SK-N-MC (cell line): ENCODE measurements at regions not wholly inside any gene's neighbourhood (a gene's known extent, or its start where the extent isn't known, plus 50 kb on each side); places are given as distances from the start of the nearest gene placed in this dataset.
"Not testable (repeated sequence)": the region's sequence is repeated elsewhere in the genome, so short reads cannot be mapped to it uniquely, and the experiment has no call there.

Experiments used
- DNase-seq: peaks from one replicate; pipeline ENCODE4 v3.0.0-alpha.2; 2011; ENCODE audit warnings: low read depth, low spot score
- H3K27ac ChIP-seq: fragments of 200-600 bp; sonication (generic); 2 replicates; pipeline ENCODE4 v1.5.1; 2016; ENCODE audit warnings: mixed run types
- H3K36me3 ChIP-seq: fragments of 200-600 bp; sonication (generic); 2 replicates; pipeline ENCODE4 v1.6.1; 2017; ENCODE audit warnings: antibody characterized with exemption, low read length, mixed read lengths; ENCODE audit not compliant: insufficient read depth
- H3K4me3 ChIP-seq: fragments of 200-600 bp; sonication (generic); 2 replicates; pipeline ENCODE4 v1.5.1; 2016
- H3K9ac ChIP-seq: fragments of 200-600 bp; sonication (generic); 2 replicates; pipeline ENCODE4 v1.8.0; 2017; ENCODE audit warnings: mixed run types, mixed read lengths; ENCODE audit not compliant: insufficient read length
- H3K9me3 ChIP-seq: fragments of 200-600 bp; sonication (generic); 2 replicates; pipeline ENCODE4 v1.6.1; 2017; ENCODE audit warnings: low read depth, mild to moderate bottlenecking, antibody characterized with exemption, low read length, moderate library complexity, mixed read lengths
- EZH2 ChIP-seq: fragments of 200-600 bp; sonication (generic); IDR thresholded peaks from one replicate; pipeline ENCODE4 v1.6.1; 2017; ENCODE audit warnings: antibody characterized with exemption
- FOXP2 ChIP-seq: optimal IDR thresholded peaks from 2 replicates; pipeline ENCODE3; 2011; ENCODE audit warnings: mild to moderate bottlenecking, moderate library complexity; ENCODE audit not compliant: insufficient read depth; ENCODE audit errors: extremely low read length, control extremely low read depth
- POLR2AphosphoS5 ChIP-seq: IDR thresholded peaks from 2 replicates; pipeline ENCODE4 v1.6.1; 2012; ENCODE audit warnings: mild to moderate bottlenecking, low read depth, low read length, borderline replicate concordance

DNA sequence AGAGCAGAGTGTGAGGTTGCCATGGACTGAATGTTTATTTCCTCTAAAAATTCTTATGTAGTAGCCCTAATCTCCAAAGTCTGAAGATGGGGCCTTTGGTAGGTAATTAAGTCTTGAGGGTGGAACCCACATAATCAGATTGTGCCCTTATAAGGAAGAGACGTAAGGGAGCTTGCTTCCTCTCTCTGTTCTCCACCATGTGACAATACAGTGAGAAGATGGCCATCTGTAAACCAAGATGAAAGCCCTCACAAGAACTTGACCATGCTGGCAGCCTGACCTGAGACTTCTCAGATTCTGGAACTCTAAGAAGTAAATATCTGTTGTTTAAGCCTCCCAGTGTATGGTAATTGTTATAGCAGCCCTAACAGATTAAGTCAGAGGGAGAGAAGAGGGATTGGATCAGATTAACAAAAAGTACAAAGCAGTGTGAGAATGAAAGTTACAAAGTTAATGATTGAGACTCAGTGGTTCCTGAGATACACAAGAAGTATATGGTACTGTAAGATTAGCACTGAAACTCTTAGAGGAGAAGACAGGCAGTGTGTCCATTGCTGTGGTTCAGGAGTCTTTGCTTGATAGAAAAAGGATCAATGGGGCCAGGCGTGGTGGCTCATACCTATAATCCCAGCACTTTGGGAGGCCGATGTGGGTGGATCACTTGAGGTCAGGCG is 82.5 kb upstream of the GC start:
- Histone ChIP-seq H3K27ac (no peak overlapping the region), H3K36me3 (peaks cover 9% of the 10 kb centered on the region), H3K9ac (no peak overlapping the region), H3K4me3 (no peak overlapping the region), H3K9me3 (peaks cover 4% of the 10 kb centered on the region; the same call in 1 of the 2 replicates)
- no peak for DNase-seq
- TF ChIP-seq FOXP2 (no peak), EZH2 (no peak), POLR2AphosphoS5 (no peak)

DNA sequence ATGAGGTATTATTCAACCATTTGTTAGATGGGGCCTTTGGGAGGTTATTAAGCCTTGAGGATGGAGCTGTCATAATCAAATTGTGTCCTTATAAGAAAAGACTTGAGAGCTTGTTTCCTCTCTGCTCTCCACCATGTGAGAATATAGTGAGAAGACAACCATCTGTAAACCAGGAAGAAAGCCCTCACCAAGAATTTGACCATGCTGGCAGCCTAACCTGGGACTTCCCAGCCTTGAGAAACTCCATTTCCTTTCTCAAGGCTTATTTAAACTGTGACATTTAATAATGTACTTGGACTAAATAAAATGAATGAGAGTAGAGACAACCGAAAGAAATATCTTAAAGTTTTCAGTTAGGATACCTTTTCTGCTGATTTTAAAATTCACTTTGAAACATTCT is 83.7 kb upstream of the GC start:
- H3K36me3 ChIP-seq = peaks cover 9% of the 10 kb centered on the region
- no peak overlapping the region for H3K9ac ChIP-seq
- peak overlapping the region; percentile 25; the same call in 1 of the 2 replicates for H3K27ac ChIP-seq
- TF ChIP-seq FOXP2 (no peak), EZH2 (no peak), POLR2AphosphoS5 (no peak)
- H3K9me3 ChIP-seq = no peaks in the 10 kb centered on the region; the same call in 1 of the 2 replicates
- no peak overlapping the region for H3K4me3 ChIP-seq
- DNase-seq = no peak

DNA sequence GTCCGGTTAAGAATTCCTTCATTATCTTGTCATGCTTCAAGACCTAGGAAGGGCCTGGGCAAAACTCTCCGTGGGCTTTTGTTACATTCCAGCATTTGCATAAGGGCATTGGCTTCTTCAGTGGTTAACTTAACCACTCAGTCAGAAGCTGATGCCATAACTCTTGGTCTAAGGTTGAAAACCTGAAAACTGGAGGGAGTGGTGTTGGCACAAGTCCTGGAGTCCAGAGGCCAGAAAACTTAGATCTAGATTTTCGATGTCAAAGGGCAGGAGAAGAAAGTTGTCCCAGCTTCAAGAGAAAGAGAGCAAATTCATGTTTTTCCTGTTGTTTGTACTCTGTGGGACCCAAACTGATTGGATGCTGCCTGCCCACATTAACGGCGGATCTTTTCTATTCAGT is 86.6 kb upstream of the GC start:
- H3K36me3 ChIP-seq = peaks cover 9% of the 10 kb centered on the region
- no peak for TF ChIP-seq FOXP2
- TF ChIP-seq POLR2AphosphoS5 = no peak
- TF ChIP-seq EZH2 = no peak
- no peak for DNase-seq

DNA sequence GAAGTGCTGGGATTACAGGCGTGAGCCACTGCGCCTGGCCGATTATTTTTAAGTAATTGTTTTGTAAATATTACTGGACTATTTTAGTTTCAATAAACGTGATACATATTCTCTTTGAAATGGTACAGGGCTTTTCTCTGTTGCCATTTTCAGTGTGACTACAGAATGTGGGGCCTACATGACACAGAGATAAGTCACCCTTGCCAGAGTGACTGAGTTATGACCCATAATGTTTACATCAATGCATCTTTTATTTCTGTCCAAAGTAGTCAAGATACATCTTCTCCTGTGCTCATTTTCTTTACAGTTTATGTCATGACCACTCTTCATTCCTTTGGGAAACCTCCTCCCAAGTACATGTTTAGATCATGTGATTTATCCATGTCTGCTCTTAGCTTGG is 88.3 kb upstream of the GC start:
- H3K27ac ChIP-seq = peak overlapping the region; percentile 100
- no peak overlapping the region for H3K4me3 ChIP-seq
- H3K9me3 ChIP-seq = no peaks in the 10 kb centered on the region; the same call in 1 of the 2 replicates
- no peak for TF ChIP-seq FOXP2
- TF ChIP-seq EZH2 = no peak
- peaks cover 9% of the 10 kb centered on the region for H3K36me3 ChIP-seq
- H3K9ac ChIP-seq = no peak overlapping the region
- no peak for DNase-seq

More for the DNA sequence above, 86.6 kb upstream of the GC start:
- no peak overlapping the region for H3K27ac ChIP-seq
- no peak overlapping the region for H3K4me3 ChIP-seq
- no peak overlapping the region for H3K9ac ChIP-seq
- H3K9me3 ChIP-seq = no peaks in the 10 kb centered on the region; the same call in 1 of the 2 replicates

DNA sequence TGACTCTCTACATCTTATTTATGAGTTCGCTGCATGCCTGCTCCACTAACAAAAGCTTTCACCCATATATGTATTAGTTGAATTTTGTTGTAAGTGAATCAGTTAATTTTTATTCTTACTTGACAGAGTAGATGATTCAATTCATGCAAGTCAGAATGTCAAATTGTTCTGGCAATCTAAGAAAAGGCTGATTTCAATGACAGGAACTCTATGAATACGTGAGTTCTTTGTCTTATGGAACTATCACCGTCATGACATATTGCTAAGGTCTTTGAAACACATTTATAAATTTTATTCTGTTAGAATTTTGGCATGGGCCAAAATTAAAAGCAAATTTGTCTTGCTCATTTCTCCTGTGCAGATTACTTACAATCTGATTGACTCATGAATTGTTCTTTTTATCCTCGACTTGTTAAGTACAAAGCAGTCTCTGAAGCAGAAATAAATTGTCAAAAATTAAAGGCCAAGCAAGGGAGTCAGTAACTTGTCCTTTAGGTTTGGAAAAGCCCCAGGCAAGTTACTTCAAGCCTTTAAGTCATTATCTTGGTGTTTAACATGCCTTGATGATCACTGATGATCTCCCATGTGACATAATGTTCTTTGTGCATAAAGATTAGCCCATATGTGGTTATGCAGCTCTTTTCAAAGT is 89.0 kb upstream of the GC start:
- H3K9ac ChIP-seq = no peak overlapping the region
- no peak for DNase-seq
- no peak for TF ChIP-seq FOXP2
- TF ChIP-seq POLR2AphosphoS5 = 0 out of 2 replicates have a peak, but pooled peaks have one; percentile 25
- no peak for TF ChIP-seq EZH2

DNA sequence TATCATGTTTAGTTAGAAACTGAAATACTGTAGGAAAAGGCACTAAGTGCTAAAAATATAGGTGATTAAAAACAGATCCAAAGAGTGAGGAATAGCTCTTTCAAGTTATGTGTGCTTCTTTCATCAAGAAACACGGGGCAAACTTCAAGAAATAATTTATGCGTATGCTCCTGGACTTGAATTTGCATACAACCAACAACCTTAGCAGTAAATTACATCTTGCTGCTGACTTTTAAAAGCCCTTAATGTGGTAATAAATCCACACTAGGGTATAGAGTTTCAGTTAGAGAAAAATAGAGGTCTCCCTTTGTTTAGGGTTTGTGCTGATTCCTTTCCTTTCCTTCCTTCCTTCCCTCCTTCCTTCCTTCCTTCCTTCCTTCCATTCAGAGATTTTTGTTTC is 94.5 kb upstream of the GC start:
- Histone ChIP-seq H3K4me3 (peak overlapping the region; percentile 48; the same call in 1 of the 2 replicates), H3K9ac (peak overlapping the region; percentile 69), H3K9me3 (no peaks in the 10 kb centered on the region), H3K36me3 (peaks cover 3% of the 10 kb centered on the region; the same call in 1 of the 2 replicates), H3K27ac (peak overlapping the region; percentile 100)
- TF ChIP-seq POLR2AphosphoS5 = peak; percentile 84; the same call in 1 of the 2 replicates
- TF ChIP-seq FOXP2 = no peak
- TF ChIP-seq EZH2 = no peak
- peak; percentile 97 for DNase-seq

More for the DNA sequence above, 89.0 kb upstream of the GC start:
- peak overlapping the region; percentile 3; the same call in 1 of the 2 replicates for H3K4me3 ChIP-seq
- H3K36me3 ChIP-seq = peaks cover 9% of the 10 kb centered on the region
- H3K27ac ChIP-seq = peak overlapping the region; percentile 100
- no peaks in the 10 kb centered on the region; the same call in 1 of the 2 replicates for H3K9me3 ChIP-seq

DNA sequence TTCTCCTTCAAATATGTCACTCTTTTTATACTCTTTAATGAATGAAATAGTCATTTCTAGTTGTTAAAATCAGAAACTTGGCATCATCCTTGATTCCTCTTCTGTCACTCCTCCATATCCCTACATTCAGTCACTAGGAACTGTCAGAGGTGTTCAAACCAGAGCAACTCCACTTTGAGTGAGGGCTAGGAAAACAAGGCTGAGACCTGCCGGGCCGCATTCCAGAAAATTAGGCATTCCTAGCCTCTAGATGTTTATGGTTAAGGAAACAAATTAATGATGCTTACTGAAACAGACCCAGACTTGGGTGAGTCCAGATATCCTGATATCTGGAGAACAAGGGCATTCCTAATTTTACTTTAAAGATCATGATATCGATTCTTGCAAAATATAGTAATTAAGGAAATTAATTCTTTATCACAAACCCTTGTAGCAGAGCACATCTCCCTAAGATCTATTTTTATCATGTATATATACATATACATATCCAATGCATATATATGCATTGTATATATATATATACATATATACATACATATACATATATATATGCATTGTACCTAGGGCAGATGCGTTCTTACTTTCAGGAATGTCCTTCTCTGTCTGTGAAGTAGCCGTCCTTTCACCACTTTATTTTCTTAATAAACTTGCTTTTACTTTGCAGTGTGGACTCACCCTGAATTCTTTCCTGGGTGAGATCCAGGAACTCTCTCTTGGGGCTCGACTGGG is 98.4 kb upstream of the GC start:
- H3K4me3 ChIP-seq = no peak overlapping the region
- H3K9me3 ChIP-seq = peaks cover 10% of the 10 kb centered on the region; the same call in 1 of the 2 replicates
- H3K9ac ChIP-seq = no peak overlapping the region
- DNase-seq = no peak
- H3K36me3 ChIP-seq = peaks cover 8% of the 10 kb centered on the region; the same call in 1 of the 2 replicates
- TF ChIP-seq EZH2 (no peak), POLR2AphosphoS5 (no peak), FOXP2 (no peak)
- H3K27ac ChIP-seq = peak overlapping the region; percentile 22; the same call in 1 of the 2 replicates

DNA sequence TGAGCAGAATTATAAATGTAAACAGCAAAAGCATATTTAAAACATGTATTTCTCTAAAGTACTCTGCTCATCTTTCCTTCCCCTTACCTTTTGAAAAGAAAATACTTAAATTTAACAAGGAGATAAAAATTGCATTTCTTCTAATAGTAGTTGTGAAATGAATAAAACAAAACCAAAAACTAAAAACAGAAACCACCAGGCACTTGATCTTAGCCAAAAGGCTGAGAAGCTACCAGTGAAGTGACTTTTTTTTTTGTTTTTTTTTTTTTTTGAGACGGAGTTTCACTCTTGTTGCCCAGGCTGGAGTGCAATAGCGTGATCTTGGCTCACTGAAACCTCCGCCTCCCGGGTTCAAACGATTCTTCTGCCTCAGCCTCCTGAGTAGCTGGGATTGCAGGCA is 116.5 kb upstream of the GC start:
- not testable (repeated sequence) for H3K36me3 ChIP-seq, DNase-seq, H3K9me3 ChIP-seq, H3K4me3 ChIP-seq, H3K9ac ChIP-seq, H3K27ac ChIP-seq

DNA sequence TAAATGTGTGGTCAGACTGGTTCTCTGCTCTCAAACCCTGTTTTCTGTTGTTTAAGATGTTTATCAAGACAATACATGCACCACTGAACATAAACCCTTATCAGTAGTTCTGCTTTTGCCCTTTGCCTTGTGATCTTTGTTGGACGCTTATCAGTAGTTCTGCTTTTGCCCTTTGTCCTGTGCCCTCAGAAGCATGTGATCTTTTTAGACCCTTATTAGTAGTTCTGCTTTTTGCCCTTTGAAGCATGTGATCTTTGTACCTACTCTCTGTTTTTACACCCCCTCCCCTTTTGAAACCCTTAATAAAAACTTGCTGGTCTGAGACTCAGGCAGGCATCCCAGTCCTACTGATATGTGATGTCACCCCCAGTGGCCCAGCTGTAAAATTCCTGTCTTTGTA is 121.7 kb upstream of the GC start:
- H3K4me3 ChIP-seq, H3K27ac ChIP-seq, H3K9ac ChIP-seq, DNase-seq, H3K9me3 ChIP-seq, H3K36me3 ChIP-seq: not testable (repeated sequence)
